Nephron progenitor cell (in vitro differentiated cells): ENCODE measurements at regions not wholly inside any gene's neighbourhood (a gene's known extent, or its start where the extent isn't known, plus 50 kb on each side); places are given as distances from the start of the nearest gene placed in this dataset.

Source experiments
- DNase-seq: peaks from one replicate; pipeline ENCODE4 v3.0.0; 2021
- H3K27ac Mint-ChIP-seq: 2 replicates; pipeline ENCODE4 v1.8.0; 2021; ENCODE audit warnings: mild to moderate bottlenecking, moderate library complexity, mixed read lengths
- H3K27me3 Mint-ChIP-seq: 2 replicates; pipeline ENCODE4 v1.8.0; 2021; ENCODE audit warnings: mild to moderate bottlenecking, low read depth, mixed read lengths; ENCODE audit not compliant: poor library complexity
- H3K36me3 Mint-ChIP-seq: 2 replicates; pipeline ENCODE4 v1.8.0; 2021; ENCODE audit warnings: low read depth, mixed read lengths
- H3K4me1 Mint-ChIP-seq: 2 replicates; pipeline ENCODE4 v1.8.0; 2021; ENCODE audit warnings: mixed read lengths
- H3K4me3 Mint-ChIP-seq: 2 replicates; pipeline ENCODE4 v1.8.0; 2021; ENCODE audit warnings: mild to moderate bottlenecking, moderate library complexity, mixed read lengths
- H3K9me3 Mint-ChIP-seq: 2 replicates; pipeline ENCODE4 v1.8.0; 2021; ENCODE audit warnings: mild to moderate bottlenecking, moderate library complexity, mixed read lengths
- TF ChIP-seq, protein P1 (sequence below): fragments of 200-600 bp; sonication (generic); IDR thresholded peaks from 2 replicates; pipeline ENCODE4 v1.5.0; 2021; ENCODE audit warnings: antibody characterized with exemption

DNA sequence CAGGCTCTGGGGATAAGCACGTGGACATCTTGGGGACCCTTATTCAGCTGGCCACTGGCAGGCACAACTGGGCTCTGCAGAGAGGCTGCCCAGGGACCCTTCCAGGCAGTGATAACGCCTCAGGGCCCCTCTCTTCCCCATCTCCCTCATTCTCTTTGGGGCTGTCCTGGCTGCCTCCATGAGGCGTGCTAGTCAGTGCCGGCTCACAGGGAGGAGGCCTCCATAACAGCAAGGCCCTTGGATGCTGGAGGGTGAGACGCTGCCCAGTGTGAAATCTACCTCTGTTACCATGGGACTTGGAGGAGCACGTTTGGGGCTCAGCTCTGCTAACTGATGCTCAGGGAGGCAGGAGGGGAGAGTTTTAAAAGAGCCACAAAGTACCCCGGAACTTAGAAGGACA, 221.3 kb downstream of the CTTN start:
- no peak for DNase-seq
- Mint-ChIP-seq H3K4me1 (peaks cover 26% of the 10 kb centered on the region), H3K36me3 (no peaks in the 10 kb centered on the region), H3K27me3 (peaks cover 8% of the 10 kb centered on the region), H3K27ac (no peak overlapping the region), H3K4me3 (no peak overlapping the region), H3K9me3 (peaks cover 6% of the 10 kb centered on the region)
- TF ChIP-seq, protein P1, sequence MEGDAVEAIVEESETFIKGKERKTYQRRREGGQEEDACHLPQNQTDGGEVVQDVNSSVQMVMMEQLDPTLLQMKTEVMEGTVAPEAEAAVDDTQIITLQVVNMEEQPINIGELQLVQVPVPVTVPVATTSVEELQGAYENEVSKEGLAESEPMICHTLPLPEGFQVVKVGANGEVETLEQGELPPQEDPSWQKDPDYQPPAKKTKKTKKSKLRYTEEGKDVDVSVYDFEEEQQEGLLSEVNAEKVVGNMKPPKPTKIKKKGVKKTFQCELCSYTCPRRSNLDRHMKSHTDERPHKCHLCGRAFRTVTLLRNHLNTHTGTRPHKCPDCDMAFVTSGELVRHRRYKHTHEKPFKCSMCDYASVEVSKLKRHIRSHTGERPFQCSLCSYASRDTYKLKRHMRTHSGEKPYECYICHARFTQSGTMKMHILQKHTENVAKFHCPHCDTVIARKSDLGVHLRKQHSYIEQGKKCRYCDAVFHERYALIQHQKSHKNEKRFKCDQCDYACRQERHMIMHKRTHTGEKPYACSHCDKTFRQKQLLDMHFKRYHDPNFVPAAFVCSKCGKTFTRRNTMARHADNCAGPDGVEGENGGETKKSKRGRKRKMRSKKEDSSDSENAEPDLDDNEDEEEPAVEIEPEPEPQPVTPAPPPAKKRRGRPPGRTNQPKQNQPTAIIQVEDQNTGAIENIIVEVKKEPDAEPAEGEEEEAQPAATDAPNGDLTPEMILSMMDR: no peak

DNA sequence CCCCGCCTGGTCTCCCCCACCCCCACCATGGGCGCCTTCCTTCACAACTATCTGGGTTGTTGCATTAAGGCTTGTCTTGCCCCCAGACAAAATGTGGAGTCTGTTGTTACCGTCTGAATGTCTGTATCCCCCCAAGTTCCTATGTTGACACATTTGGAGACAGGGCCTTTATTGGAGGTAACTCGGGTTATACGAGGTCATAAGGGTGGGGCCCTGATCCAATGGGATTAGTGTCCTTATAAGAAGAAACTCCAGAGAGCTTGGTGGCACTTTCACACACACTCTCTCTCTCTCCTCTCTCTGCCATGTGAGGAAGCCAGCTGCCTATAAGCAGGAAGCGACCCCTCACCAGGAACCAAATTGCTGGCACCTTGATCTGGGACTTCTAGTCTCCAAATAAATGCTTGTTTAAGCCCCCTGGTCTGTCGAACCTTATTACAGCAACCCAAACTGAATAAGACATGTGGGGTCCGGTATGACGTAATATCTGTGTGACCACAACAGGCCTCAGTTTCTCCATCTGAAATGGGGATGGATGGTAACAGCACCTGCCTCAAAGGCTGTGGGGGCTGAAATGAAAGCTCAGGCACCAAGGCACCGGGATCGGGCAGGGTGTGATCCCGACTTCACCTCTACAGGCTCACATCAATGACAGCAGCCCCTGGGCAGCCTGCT, 222.3 kb downstream of the CTTN start:
- H3K36me3 Mint-ChIP-seq: no peaks in the 10 kb centered on the region
- TF ChIP-seq, protein P1: no peak
- no peak for DNase-seq
- H3K27ac Mint-ChIP-seq: no peak overlapping the region
- H3K27me3 Mint-ChIP-seq: peaks cover 8% of the 10 kb centered on the region
- no peaks in the 10 kb centered on the region for H3K9me3 Mint-ChIP-seq
- peaks cover 37% of the 10 kb centered on the region for H3K4me1 Mint-ChIP-seq
- H3K4me3 Mint-ChIP-seq: no peak overlapping the region

DNA sequence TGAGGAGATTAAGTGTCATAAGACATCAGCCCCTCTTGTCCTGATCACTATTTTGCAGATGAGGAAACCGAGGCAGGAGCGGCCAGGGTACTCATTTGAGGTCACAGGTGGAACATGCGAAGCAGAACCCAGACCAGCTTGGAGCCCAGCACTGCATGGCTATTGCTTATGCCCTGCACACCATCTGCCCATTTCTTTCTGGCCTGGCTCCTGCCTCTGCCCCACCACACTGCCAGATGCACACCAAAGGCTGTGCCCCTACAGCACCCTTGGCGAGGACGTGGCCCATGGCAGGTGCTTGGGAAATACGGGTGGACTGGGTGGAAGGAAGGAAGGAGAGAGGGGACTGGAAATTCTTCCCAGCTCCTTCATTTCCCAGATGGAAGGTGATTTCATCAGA, 222.9 kb downstream of the CTTN start:
- Mint-ChIP-seq H3K9me3 (no peaks in the 10 kb centered on the region), H3K27me3 (peaks cover 8% of the 10 kb centered on the region), H3K27ac (no peak overlapping the region), H3K36me3 (no peaks in the 10 kb centered on the region), H3K4me3 (no peak overlapping the region), H3K4me1 (peaks cover 42% of the 10 kb centered on the region)
- DNase-seq: no peak
- TF ChIP-seq, protein P1: no peak

DNA sequence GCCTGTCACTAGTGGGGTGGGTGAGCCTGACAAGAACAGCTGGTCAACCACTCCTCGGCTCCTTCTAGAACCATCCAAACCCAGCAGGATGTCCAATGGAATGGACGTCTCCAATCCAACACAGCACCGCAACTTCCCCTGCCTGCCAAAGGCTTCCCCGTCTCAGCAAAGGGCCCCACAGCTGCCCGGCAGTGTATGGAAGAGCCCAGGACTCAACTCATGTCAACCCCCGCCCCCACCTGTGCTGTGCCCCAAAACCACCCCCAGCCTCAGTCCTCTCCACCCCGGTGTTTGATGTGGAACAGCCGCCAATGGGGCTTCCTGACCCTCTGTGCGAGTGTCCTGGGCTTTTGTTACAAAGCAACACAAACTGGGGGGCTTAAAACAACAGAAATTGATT, 223.8 kb downstream of the CTTN start:
- no peaks in the 10 kb centered on the region for H3K36me3 Mint-ChIP-seq
- no peak overlapping the region for H3K27ac Mint-ChIP-seq
- TF ChIP-seq, protein P1: no peak
- H3K4me1 Mint-ChIP-seq: peaks cover 47% of the 10 kb centered on the region
- H3K27me3 Mint-ChIP-seq: peaks cover 8% of the 10 kb centered on the region
- H3K9me3 Mint-ChIP-seq: no peaks in the 10 kb centered on the region
- no peak for DNase-seq
- no peak overlapping the region for H3K4me3 Mint-ChIP-seq

DNA sequence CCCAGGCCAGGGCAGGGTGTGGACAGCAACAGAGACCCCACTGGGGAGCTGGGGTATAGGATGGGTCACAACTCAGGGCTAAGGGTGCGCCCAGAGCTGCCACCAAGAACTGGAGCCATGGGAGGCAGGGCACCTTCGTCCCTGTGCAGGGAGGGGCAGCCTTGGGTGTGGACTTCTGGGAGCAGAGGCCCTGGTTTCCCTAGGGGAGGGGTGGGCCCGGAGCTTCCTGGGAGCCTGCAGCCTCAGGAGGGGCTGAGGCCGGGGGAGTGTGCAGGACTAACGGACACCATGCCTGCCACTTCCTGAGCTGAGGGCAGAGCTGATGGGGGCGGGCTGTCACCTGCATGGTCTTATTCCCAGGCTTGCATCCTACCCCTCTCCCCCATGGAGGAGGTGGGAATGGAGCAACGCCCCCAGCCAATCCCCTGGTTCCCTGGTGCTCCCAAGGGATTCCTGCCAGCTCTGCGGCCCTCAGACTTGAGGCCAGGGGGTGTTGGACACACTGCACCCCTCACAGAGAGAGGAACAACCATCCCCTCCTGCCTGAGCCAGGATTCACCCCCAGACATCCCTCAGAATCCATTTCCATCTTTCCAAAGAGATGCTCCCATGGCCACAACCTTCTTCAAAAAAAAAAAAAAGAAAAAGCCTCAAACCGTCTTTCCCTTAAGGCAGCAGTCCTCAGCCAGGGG, 225.7 kb downstream of the CTTN start:
- TF ChIP-seq, protein P1: no peak
- H3K27ac Mint-ChIP-seq: no peak overlapping the region
- no peaks in the 10 kb centered on the region for H3K36me3 Mint-ChIP-seq
- no peak for DNase-seq
- H3K9me3 Mint-ChIP-seq: no peaks in the 10 kb centered on the region
- H3K4me3 Mint-ChIP-seq: no peak overlapping the region
- peaks cover 50% of the 10 kb centered on the region for H3K4me1 Mint-ChIP-seq
- peaks cover 8% of the 10 kb centered on the region for H3K27me3 Mint-ChIP-seq

DNA sequence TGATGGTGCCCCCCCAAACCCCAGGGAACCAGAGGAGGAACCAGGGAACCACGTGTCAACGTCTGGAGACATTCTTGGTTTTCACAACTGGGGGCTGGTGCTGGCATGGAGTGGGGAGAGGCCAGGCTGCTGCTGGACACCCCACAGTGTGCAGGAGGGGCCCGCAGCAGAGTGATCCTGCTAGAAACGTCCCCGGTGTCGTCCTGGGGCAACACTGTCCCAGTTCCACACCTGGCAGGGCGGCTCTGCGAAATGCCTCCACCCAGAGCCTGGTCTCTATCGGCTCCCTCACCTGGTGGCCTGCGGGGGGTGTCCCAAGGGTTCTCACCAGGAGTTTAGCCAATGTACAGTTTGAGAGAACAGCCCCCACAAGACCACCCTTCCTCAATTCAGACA, 226.3 kb downstream of the CTTN start:
- H3K27ac Mint-ChIP-seq: no peak overlapping the region
- H3K4me1 Mint-ChIP-seq: peaks cover 47% of the 10 kb centered on the region
- H3K4me3 Mint-ChIP-seq: no peak overlapping the region
- TF ChIP-seq, protein P1: no peak
- DNase-seq: no peak
- H3K9me3 Mint-ChIP-seq: no peaks in the 10 kb centered on the region
- no peaks in the 10 kb centered on the region for H3K36me3 Mint-ChIP-seq
- H3K27me3 Mint-ChIP-seq: peaks cover 8% of the 10 kb centered on the region
